OCI-LY1 (cell line): ENCODE measurements at regions not wholly inside any gene's neighbourhood (a gene's known extent, or its start where the extent isn't known, plus 50 kb on each side); places are given as distances from the start of the nearest gene placed in this dataset.

Experiments used
- H2AFZ ChIP-seq: fragments of 200-600 bp; sonication (generic), shearing (Covaris generic); 2 replicates; pipeline ENCODE4 v1.6.0; 2014; ENCODE audit warnings: antibody characterized with exemption, mild to moderate bottlenecking, low read length
- H3F3A ChIP-seq: fragments of 200-600 bp; sonication (generic), shearing (Covaris generic); 2 replicates; pipeline ENCODE4 v1.6.0; 2014; ENCODE audit warnings: mild to moderate bottlenecking, antibody characterized with exemption, low read length, moderate library complexity; ENCODE audit not compliant: insufficient read depth
- H3K27ac ChIP-seq: fragments of 200-600 bp; sonication (generic); 2 replicates; pipeline ENCODE4 v1.5.1; 2014; ENCODE audit warnings: low read length, mixed run types, mild to moderate bottlenecking, low read depth; ENCODE audit not compliant: poor library complexity, severe bottlenecking
- H3K27me3 ChIP-seq: fragments of 200-600 bp; sonication (generic); 2 replicates; pipeline ENCODE4 v1.6.0; 2014; ENCODE audit warnings: antibody characterized with exemption, mild to moderate bottlenecking, low read length, moderate library complexity; ENCODE audit not compliant: insufficient read depth
- H3K36me3 ChIP-seq: fragments of 200-600 bp; sonication (generic); 2 replicates; pipeline ENCODE4 v1.6.1; 2014; ENCODE audit warnings: mild to moderate bottlenecking, antibody characterized with exemption, low read length, moderate library complexity, mixed read lengths; ENCODE audit not compliant: insufficient read depth
- H3K4me1 ChIP-seq: fragments of 200-600 bp; sonication (generic); 2 replicates; pipeline ENCODE4 v1.5.1; 2014; ENCODE audit warnings: mild to moderate bottlenecking, low read length, moderate library complexity; ENCODE audit not compliant: insufficient read depth, severe bottlenecking
- H3K4me2 ChIP-seq: fragments of 200-600 bp; sonication (generic), shearing (Covaris generic); 2 replicates; pipeline ENCODE4 v1.6.1; 2014; ENCODE audit warnings: low read length
- H3K4me3 ChIP-seq: fragments of 200-600 bp; sonication (generic); 2 replicates; pipeline ENCODE4 v1.5.1; 2014; ENCODE audit warnings: low read length, low read depth, mild to moderate bottlenecking, mixed read lengths; ENCODE audit not compliant: poor library complexity, severe bottlenecking
- H3K79me2 ChIP-seq: fragments of 200-600 bp; shearing (Covaris generic); 2 replicates; pipeline ENCODE4 v1.6.1; 2016; ENCODE audit warnings: mixed run types, low read length, mixed read lengths; ENCODE audit not compliant: insufficient read depth
- H3K9ac ChIP-seq: fragments of 200-600 bp; sonication (generic), shearing (Covaris generic); 2 replicates; pipeline ENCODE4 v1.6.1; 2014; ENCODE audit warnings: mild to moderate bottlenecking, low read length, mixed read lengths
- H3K9me2 ChIP-seq: fragments of 200-600 bp; sonication (generic), shearing (Covaris generic); 2 replicates; pipeline ENCODE4 v1.6.1; 2014; ENCODE audit warnings: low read depth, mild to moderate bottlenecking, low read length, mixed read lengths
- H3K9me3 ChIP-seq: fragments of 200-600 bp; shearing (Covaris generic); 2 replicates; pipeline ENCODE4 v1.6.1; 2014; ENCODE audit warnings: low read length, mixed read lengths
- H4K20me1 ChIP-seq: fragments of 200-600 bp; sonication (generic), shearing (Covaris generic); 2 replicates; pipeline ENCODE4 v1.6.0; 2016; ENCODE audit warnings: mild to moderate bottlenecking, low read length; ENCODE audit not compliant: insufficient read depth
- CTCF ChIP-seq: fragments of 200-600 bp; sonication (generic), shearing (Covaris generic); IDR thresholded peaks from 2 replicates; pipeline ENCODE4 v1.5.1; 2017; ENCODE audit warnings: mild to moderate bottlenecking, antibody characterized with exemption, low read length, moderate library complexity, mixed read lengths
- EZH2 ChIP-seq: fragments of 200-600 bp; sonication (generic), shearing (Covaris generic); IDR thresholded peaks from 2 replicates; pipeline ENCODE4 v1.8.0; 2017; ENCODE audit warnings: borderline replicate concordance, mixed run types, mild to moderate bottlenecking, antibody characterized with exemption, low read length, moderate library complexity, mixed read lengths

GRCh38 chr21:35373998-35374397 is 324.9 kb upstream of the RUNX1 start:
- no peaks in the 10 kb centered on the region for H3K36me3 ChIP-seq
- no peak overlapping the region for H3K4me3 ChIP-seq
- no peaks in the 10 kb centered on the region for H3K9me3 ChIP-seq
- no peaks in the 10 kb centered on the region for H4K20me1 ChIP-seq
- no peaks in the 10 kb centered on the region for H3K79me2 ChIP-seq
- no peak overlapping the region for H3K4me2 ChIP-seq
- no peak overlapping the region for H2AFZ ChIP-seq
- no peak overlapping the region for H3K9ac ChIP-seq
- no peak for TF ChIP-seq EZH2
- TF ChIP-seq CTCF, result no peak
- H3K27me3 ChIP-seq, result no peaks in the 10 kb centered on the region
- H3F3A ChIP-seq, result no peaks in the 10 kb centered on the region
- no peaks in the 10 kb centered on the region for H3K9me2 ChIP-seq
- H3K27ac ChIP-seq, result no peak overlapping the region
- H3K4me1 ChIP-seq, result peaks cover 4% of the 10 kb centered on the region

GRCh38 chr21:35372201-35372600 is 323.1 kb upstream of the RUNX1 start:
- Histone ChIP-seq H3K79me2 (no peaks in the 10 kb centered on the region), H3K36me3 (no peaks in the 10 kb centered on the region), H3K9ac (no peak overlapping the region), H3K9me3 (no peaks in the 10 kb centered on the region), H3K4me1 (peaks cover 4% of the 10 kb centered on the region), H3K27ac (no peak overlapping the region), H3K27me3 (no peaks in the 10 kb centered on the region), H3K4me2 (no peak overlapping the region), H3K4me3 (no peak overlapping the region), H3F3A (no peaks in the 10 kb centered on the region), H4K20me1 (no peaks in the 10 kb centered on the region), H2AFZ (no peak overlapping the region), H3K9me2 (no peaks in the 10 kb centered on the region)
- TF ChIP-seq CTCF (no peak), EZH2 (no peak)

DNA sequence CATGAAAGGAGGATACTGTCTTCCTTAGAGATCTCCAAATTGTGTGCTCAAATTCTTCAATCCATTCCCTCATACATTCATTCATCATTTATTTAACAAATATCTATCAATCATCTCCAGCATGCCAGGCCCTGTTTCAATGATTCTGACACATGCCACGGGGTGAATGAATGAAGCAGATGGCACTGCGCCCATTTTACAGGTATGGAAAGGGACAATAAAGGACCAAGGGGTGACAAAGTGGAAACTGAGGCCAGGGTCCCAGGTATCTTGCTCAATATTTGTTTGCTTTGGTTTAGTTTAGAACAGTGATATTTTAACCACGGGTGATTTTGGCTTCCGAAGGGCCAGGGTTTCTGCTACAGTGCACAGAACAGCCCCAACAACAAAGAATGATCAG is 321.6 kb upstream of the RUNX1 start:
- H3K36me3 ChIP-seq, result no peaks in the 10 kb centered on the region
- no peak overlapping the region for H3K4me2 ChIP-seq
- no peaks in the 10 kb centered on the region for H3K9me2 ChIP-seq
- H3K79me2 ChIP-seq, result no peaks in the 10 kb centered on the region
- H2AFZ ChIP-seq, result no peak overlapping the region
- H3K9me3 ChIP-seq, result no peaks in the 10 kb centered on the region
- H4K20me1 ChIP-seq, result no peaks in the 10 kb centered on the region
- H3K27me3 ChIP-seq, result no peaks in the 10 kb centered on the region
- H3F3A ChIP-seq, result no peaks in the 10 kb centered on the region
- no peak overlapping the region for H3K4me3 ChIP-seq
- TF ChIP-seq EZH2 (no peak), CTCF (no peak)
- H3K9ac ChIP-seq, result no peak overlapping the region
- peaks cover 4% of the 10 kb centered on the region for H3K4me1 ChIP-seq
- H3K27ac ChIP-seq, result no peak overlapping the region
